NCI-H2107 (cell line): ENCODE measurements at regions not wholly inside any gene's neighbourhood (a gene's known extent, or its start where the extent isn't known, plus 50 kb on each side); places are given as distances from the start of the nearest gene placed in this dataset.
"Not testable (repeated sequence)": the region's sequence is repeated elsewhere in the genome, so short reads cannot be mapped to it uniquely, and the experiment has no call there.

Experiments
- DNase-seq: peaks from one replicate; lab custom pipeline; 2025; lab: John Stamatoyannopoulos, UW

DNA sequence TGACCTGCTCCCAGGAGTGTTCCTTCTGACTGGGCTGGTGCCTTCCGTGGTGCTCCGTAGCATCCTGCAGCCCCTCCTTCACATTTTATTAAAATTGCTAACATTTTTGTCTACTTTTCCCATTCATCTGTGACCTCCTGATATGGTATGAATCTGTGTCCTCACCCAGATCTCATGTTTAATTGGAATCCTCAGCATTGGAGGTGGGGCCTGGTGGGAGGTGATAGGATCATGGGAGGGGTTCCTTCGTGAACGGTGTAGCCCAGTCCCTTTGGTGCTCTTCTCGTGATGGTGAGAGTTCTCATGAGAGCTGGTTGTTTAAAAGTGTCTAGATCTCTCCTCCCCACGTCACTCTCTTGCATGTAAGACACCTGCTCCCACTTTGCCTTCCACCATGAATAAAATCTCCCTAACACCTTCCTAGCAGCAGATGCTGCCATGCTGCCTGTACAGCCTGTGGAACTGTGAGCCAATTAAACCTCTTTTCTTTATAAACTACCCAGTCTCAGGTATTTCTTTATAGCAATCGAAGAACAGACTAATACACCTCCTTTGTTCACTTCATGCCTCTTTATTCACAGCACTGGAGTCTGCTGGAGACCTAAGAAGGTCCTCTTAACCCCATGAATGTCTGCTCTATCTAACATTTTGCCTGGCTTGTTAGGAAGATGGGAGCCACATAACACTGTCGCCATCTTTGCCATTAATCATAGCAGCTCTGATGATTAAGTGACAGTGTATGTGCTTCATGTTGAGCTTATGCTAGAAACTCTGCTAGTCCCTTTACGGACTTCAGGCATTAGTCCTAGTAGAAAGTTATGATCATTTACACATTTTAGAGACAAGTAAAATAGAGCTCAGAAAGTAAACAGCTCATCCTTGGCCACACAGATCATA, 377.7 kb upstream of the MAF start:
- DNase-seq: no peak

- no peak for DNase-seq
Observed at GRCh38 chr16:79973320-79973719, 372.8 kb upstream of the MAF start.

- no peak for DNase-seq
Observed at GRCh38 chr16:79972053-79972704, 371.6 kb upstream of the MAF start.

- DNase-seq: no peak
Observed at GRCh38 chr16:79971237-79971572, 370.7 kb upstream of the MAF start.

GRCh38 chr16:79970551-79971236, 370.2 kb upstream of the MAF start:
- DNase-seq: no peak

DNA sequence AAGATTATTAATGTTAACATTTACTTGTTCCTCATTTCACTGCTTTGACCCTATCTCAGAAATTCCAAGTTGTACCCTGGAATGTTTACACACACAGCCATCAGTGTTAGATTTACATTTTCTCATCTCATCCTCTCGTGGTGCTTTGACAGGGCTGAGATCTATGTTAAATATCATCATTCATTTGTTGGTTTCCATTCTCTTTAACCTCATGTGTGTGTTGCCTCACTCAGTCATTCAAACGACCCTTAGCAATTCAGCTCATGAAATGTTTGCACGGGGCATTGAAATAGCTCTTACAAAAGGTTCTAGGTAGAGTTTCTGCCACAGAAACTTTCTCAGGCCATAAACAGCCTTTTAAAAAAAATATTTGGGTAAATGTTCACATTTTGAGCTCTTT, 369.6 kb upstream of the MAF start:
- no peak for DNase-seq

DNA sequence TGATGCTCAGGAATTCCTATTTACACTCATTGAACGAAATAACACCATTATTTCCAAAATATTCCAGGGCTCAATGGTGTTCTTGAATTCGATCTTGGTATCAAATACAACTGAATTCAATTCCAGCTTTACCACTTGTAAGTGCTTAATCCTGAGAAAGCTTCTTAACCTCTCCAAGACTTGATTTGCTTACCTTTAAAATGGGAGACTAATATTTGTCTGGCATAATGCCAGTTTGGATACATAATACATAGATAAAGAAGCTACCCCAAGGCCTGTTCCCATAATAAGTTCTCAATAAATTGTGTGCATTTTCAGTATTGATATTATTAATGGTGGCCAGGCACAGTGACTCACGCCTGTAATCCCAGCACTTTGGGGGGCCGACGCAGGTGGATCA, 368.9 kb upstream of the MAF start:
- DNase-seq: no peak

- DNase-seq: no peak
Observed at GRCh38 chr16:79966226-79966625, 365.7 kb upstream of the MAF start.

- DNase-seq: no peak
Observed at GRCh38 chr16:79965718-79966117, 365.2 kb upstream of the MAF start.

DNA sequence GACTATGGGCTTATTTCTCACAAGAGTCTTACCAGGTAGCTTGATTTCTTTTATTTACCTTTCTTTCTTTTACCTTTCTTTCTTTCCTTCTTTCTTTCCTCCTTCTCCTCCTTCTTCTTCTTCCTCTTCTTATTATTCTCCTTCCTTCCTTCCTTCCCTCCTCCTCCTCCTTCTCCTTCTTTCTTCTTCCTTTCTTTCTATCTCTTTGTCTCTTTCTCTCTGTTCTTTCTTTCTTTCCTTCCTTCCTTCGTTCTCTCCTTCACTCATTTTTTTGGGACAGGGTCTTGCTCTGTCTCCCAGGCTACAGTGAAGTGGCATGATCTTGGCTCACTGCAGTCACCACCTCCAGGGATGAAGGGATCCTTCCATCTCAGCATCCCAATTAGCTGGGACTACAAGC, 363.6 kb upstream of the MAF start:
- no peak for DNase-seq

DNA sequence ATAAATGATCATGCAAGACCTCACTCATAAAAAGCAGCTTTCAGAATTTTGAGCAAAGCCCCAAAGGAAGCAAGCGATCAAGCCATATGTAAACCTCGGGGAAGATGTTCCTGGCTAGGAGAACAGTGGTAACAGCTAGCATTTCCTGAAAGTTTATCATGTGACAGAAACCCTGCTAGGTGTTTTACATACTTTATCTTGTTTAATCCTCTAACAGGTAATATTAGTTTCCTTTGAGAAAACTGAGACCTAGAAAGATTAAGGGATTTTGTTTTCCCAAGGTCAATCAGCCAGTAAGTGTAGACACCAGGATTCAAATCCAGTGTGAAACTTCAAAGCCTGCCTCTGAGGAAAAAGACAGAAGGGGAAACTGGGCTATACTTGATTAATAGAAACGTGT, 362.4 kb upstream of the MAF start:
- no peak for DNase-seq

DNA sequence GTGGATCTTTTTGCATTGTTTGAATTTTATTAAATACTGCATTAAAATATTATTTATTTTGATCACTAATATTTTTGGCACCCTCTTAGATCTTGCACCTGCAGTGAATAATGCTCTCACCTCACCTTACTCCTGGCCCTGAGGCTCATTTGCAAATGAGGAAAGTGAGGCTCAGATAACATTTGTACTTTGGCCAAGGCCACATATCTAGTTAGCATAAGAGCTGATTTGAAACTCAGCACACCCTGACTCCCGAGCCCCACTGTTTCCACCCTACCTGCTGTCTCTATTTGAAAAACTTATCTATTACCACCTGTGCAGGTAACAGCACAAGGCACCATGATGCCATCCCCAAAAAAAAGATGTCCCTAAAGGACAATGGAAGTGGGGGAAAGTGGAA, 358.7 kb upstream of the MAF start:
- DNase-seq: no peak

- DNase-seq: no peak
Observed at GRCh38 chr16:79954921-79955705, 354.6 kb upstream of the MAF start.

- no peak for DNase-seq
Observed at GRCh38 chr16:79950932-79951719, 350.6 kb upstream of the MAF start.

DNA sequence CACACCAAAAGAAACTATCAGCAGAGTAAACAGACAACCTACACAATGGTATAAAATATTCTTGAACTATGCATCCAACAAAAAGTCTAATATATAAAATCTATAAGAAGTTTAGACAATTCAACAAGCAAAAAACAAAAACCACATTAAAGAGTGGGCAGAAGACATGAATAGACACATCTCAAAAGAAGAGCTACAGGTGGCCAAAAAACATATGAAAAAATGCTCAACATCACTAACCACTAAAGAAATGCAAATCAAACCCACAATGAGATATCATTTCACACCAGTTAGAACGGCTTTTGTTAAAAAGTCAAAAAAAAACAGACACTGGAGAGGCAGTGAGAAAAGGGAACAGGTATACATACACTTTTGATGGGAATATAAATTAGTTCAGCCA, 348.9 kb upstream of the MAF start:
- DNase-seq: no peak

GRCh38 chr16:79947771-79948170, 347.2 kb upstream of the MAF start:
- no peak for DNase-seq

DNA sequence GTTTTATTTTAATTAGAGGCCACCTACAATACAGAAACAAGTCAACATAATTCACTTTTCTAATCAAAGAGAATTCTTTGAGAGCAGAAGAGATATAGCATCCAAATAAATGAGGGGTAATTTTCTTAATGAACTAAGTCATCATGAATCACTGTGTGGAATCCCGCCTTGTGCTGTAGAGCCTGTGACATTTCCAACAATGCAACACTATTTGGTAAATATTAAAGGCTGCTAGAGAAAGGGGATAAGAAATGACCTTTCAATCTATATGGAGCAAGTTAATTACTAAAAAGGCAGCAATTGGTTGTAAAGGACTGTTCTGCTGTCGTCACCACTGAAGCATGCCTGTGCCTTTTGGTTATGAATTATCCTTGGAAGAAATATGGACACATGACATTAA, 345.7 kb upstream of the MAF start:
- DNase-seq: no peak

- DNase-seq: no peak
Observed at GRCh38 chr16:79943736-79944135, 343.2 kb upstream of the MAF start.

DNA sequence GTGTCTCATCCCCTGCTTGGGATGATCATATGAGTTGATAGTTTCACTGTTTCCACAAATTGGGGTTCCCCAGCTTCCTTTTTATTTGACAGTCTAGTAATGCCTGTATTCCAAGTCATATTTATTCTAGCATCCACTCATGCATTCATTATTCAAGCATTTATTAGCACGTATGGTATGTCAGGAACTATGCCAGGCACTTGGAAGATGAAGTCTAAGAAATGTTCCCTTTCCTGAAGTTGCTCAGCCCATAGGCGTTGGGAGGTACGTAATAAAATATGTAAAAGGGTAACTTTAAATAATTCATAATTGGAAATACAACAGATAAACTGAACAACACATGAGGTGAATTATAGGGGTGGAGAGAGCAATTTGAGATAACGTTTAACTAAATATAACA, 338.0 kb upstream of the MAF start:
- DNase-seq: no peak

DNA sequence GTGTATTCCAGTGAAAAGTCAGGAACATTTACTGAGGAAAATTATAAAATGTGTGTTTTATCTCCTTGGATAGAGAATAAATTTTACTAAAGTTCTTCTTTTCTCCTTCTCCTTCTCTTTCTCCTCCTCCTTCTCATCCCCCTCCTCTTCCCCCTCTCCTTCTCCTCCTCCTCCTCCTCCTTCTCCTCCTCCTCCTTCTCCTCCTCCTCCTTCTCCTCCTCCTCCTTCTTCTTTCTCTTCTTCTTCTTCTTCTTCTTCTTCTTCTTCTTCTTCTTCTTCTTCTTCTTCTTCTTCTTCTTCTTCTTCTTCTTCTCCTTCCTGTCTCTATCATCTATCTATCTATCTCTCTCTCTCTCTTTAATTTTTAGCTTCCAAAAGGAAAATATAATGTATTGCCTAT, 337.1 kb upstream of the MAF start:
- not testable (repeated sequence) for DNase-seq

- no peak for DNase-seq
Observed at GRCh38 chr16:79933603-79934002, 333.1 kb upstream of the MAF start.

- DNase-seq: no peak
Observed at GRCh38 chr16:79932572-79932971, 332.0 kb upstream of the MAF start.
